Epithelial cell of proximal tubule (primary cell): ENCODE measurements at regions not wholly inside any gene's neighbourhood (a gene's known extent, or its start where the extent isn't known, plus 50 kb on each side); places are given as distances from the start of the nearest gene placed in this dataset.

Experiments used
- DNase-seq: peaks from one replicate; pipeline ENCODE4 v3.0.0-alpha.2; 2011; ENCODE audit warnings: low read depth
- H3K4me3 ChIP-seq: 2 replicates; pipeline ENCODE4 v1.5.1; 2011; ENCODE audit warnings: low read depth, mild to moderate bottlenecking, low read length
- CTCF ChIP-seq: conservative IDR thresholded peaks from 2 replicates; pipeline ENCODE4 v1.5.1; 2012; ENCODE audit warnings: low read depth, mild to moderate bottlenecking, low read length

GRCh38 chr2:100675855-100676254, 113.1 kb downstream of the PDCL3 start:
- TF ChIP-seq CTCF, result no peak
- no peak overlapping the region for H3K4me3 ChIP-seq
- no peak for DNase-seq

GRCh38 chr2:100676346-100676745, 113.6 kb downstream of the PDCL3 start:
- H3K4me3 ChIP-seq, result no peak overlapping the region
- DNase-seq, result no peak
- TF ChIP-seq CTCF, result no peak

GRCh38 chr2:100677611-100678185, 114.9 kb downstream of the PDCL3 start:
- H3K4me3 ChIP-seq, result no peak overlapping the region
- no peak for DNase-seq
- no peak for TF ChIP-seq CTCF

- no peak for TF ChIP-seq CTCF
- DNase-seq, result no peak
- H3K4me3 ChIP-seq, result no peak overlapping the region
Observed at GRCh38 chr2:100679211-100679610, 116.4 kb downstream of the PDCL3 start.

GRCh38 chr2:100682536-100682935, 119.7 kb downstream of the PDCL3 start:
- H3K4me3 ChIP-seq, result no peak overlapping the region
- no peak for TF ChIP-seq CTCF
- no peak for DNase-seq

- H3K4me3 ChIP-seq, result no peak overlapping the region
- DNase-seq, result no peak
Observed at GRCh38 chr2:100683231-100683630, 120.4 kb downstream of the PDCL3 start.

More at GRCh38 chr2:100683231-100683630, 120.4 kb downstream of the PDCL3 start:
- no peak for TF ChIP-seq CTCF
